AG04449 (cell line): ENCODE measurements at regions not wholly inside any gene's neighbourhood (a gene's known extent, or its start where the extent isn't known, plus 50 kb on each side); places are given as distances from the start of the nearest gene placed in this dataset.

Source experiments
- CTCF ChIA-PET: fragments of 350-600 bp; formaldehyde crosslinking; extraction: SDS; loops from one replicate; lab custom pipeline; 2021; ENCODE audit warnings: antibody characterized with exemption; lab: Yijun Ruan, JAX
- POLR2A ChIA-PET: fragments of 400-600, 350-600 bp; formaldehyde crosslinking; extraction: SDS; loops from one replicate; lab custom pipeline; 2020; ENCODE audit warnings: antibody characterized with exemption, inconsistent platforms; lab: Yijun Ruan, JAX
- DNase-seq: peaks from one replicate; pipeline ENCODE4 v3.0.0-alpha.2; 2010; ENCODE audit warnings: low read depth, low spot score
- H3K4me3 ChIP-seq: 2 replicates; pipeline ENCODE4 v1.5.1; 2011; ENCODE audit warnings: low read depth, mild to moderate bottlenecking, control low read depth, low read length
- CTCF ChIP-seq: IDR thresholded peaks from one replicate; pipeline ENCODE4 v1.5.1; 2011; ENCODE audit warnings: mild to moderate bottlenecking, moderate library complexity, low read length, control low read depth, inconsistent platforms; ENCODE audit not compliant: insufficient read depth; ENCODE audit errors: missing control alignments

DNA sequence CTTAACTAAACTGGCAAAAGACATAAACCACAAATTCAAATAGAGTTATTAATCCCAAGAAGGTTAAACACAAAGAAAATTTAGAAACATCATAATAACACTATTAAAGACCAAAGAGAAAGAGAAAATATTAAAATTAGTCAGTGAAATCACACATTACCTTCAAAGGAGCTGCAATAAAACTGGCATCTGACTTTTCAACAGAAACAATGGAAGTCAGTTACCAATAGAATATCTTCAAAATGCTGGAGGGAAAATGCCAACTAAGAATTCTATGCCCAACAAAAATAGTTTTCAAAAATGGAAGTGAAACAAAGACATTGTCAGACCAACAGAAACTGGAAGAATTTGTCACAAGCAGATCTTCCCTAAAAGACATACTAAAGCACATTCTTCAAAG is 68.7 kb upstream of the RNF7 start:
- CTCF ChIA-PET, result interaction anchor here (0.6 kb wide), 1 partner anchor 69 kb away, joined by 3 read pairs; no protein-coding TSS in a partner anchor
- TF ChIP-seq CTCF, result no peak

GRCh38 chr3:141677701-141678100 is 60.4 kb upstream of the RNF7 start:
- no peak for DNase-seq
- TF ChIP-seq CTCF, result no peak
- CTCF ChIA-PET, result interaction anchor here (0.7 kb wide), 1 partner anchor 12 kb away, joined by 3 read pairs; no protein-coding TSS in a partner anchor
- H3K4me3 ChIP-seq, result no peak overlapping the region
- POLR2A ChIA-PET, result no interaction called here

More for the DNA sequence above, 68.7 kb upstream of the RNF7 start:
- POLR2A ChIA-PET, result no interaction called here
- H3K4me3 ChIP-seq, result no peak overlapping the region
- no peak for DNase-seq

- POLR2A ChIA-PET, result no interaction called here
- DNase-seq, result no peak
- H3K4me3 ChIP-seq, result no peak overlapping the region
- CTCF ChIA-PET, result no interaction called here
- no peak for TF ChIP-seq CTCF
Measured at GRCh38 chr3:141680620-141681389, 57.3 kb upstream of the RNF7 start.

GRCh38 chr3:141681390-141681780 is 56.7 kb upstream of the RNF7 start:
- POLR2A ChIA-PET, result no interaction called here
- TF ChIP-seq CTCF, result no peak
- no peak overlapping the region for H3K4me3 ChIP-seq
- DNase-seq, result no peak
- CTCF ChIA-PET, result no interaction called here

DNA sequence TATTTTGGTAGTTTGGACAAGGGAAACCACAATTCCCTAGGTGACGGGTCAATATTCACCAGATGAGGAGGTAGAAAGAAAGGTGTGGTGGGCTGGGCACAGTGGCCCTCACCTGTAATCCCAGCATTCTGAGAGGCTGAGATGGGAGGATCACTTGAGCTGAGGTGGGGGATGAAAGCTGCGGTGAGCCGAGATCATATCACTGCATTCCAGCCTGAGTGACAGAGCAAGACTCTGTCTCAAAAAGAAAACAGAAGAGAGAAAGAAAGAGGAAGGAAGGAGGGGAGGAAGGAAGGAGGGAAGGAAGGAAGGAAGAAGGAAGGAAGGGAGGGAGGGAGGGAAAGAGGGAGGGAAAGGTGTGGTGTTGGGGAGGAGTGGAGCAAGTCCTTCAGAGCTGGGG is 56.1 kb upstream of the RNF7 start:
- DNase-seq, result no peak
- POLR2A ChIA-PET, result no interaction called here
- CTCF ChIA-PET, result no interaction called here
- H3K4me3 ChIP-seq, result no peak overlapping the region
- no peak for TF ChIP-seq CTCF

GRCh38 chr3:141682921-141683320 is 55.2 kb upstream of the RNF7 start:
- DNase-seq, result no peak
- no peak overlapping the region for H3K4me3 ChIP-seq
- ChIA-PET CTCF (no interaction called here), POLR2A (no interaction called here)
- no peak for TF ChIP-seq CTCF
